Activated naive CD8-positive, alpha-beta T cell treated with anti-CD3 and anti-CD28 coated beads, Interleukin-2, amount 10 ng/mL, durations not matched to agents 7 days and 5 days (primary cell): ENCODE measurements at regions not wholly inside any gene's neighbourhood (a gene's known extent, or its start where the extent isn't known, plus 50 kb on each side); places are given as distances from the start of the nearest gene placed in this dataset. TPM values are rescaled to one million over a fixed set of nuclear protein-coding genes. Genes with fewer than 3 reads are reported as not detected.

ENCODE experiments used
- microRNA-seq: library from miRNA; unstranded; fragments of <30 nt; microRNA quantifications from one replicate; pipeline ENCODE4 v1.2.0, GENCODE V29; 2022

Small RNA genes in the stretch of these regions (microRNA-seq; reads per million reads assigned to microRNA genes)
- gene MIR1267: not detected
